A549 (cell line): ENCODE measurements at regions not wholly inside any gene's neighbourhood (a gene's known extent, or its start where the extent isn't known, plus 50 kb on each side); places are given as distances from the start of the nearest gene placed in this dataset.

Experiments
- ATAC-seq, 2 experiments: fragments of 200-7000 bp in 1 of 2; fragments of >200 bp in 1 of 2; cut with Nextera tagmentation in 1 of 2; cut with Tn5 transposase in 1 of 2; 3 replicates each; pipeline versions ENCODE4 v1.8.0 to v1.9.1; 2018 to 2020; ENCODE audit warnings: mild to moderate bottlenecking in 1 of 2, moderate library complexity in 1 of 2
- CTCF ChIA-PET: fragments of 300-600 bp; sonication (Branson Sonifier 250); formaldehyde crosslinking; extraction: SDS; loops from one replicate; lab custom pipeline; 2021; ENCODE audit warnings: antibody characterized with exemption, inconsistent platforms; lab: Yijun Ruan, JAX
- POLR2A ChIA-PET: fragments of 350-600 bp; formaldehyde crosslinking; extraction: SDS; loops from one replicate; lab custom pipeline; 2021; ENCODE audit warnings: antibody characterized with exemption, inconsistent platforms; lab: Yijun Ruan, JAX
- DNase-seq, 2 experiments: peaks; one replicate each; pipeline versions ENCODE4 v3.0.0 to v3.0.0-alpha.2; 2011 to 2016; ENCODE audit warnings: low read depth in 1 of 2, low spot score in 1 of 2
- FAIRE-seq: peaks from 2 replicates; lab custom pipeline; 2011; peaks lifted over from hg19 to GRCh38; lab: Jason Lieb, UNC
- H3K27ac ChIP-seq, 2 experiments: fragments of >200 bp; sonication (Bioruptor Twin); formaldehyde crosslinking; 3 replicates each; pipeline ENCODE4 v1.5.1; 2016 to 2017
- H3K4me1 ChIP-seq: fragments of >200 bp; sonication (Bioruptor Twin); formaldehyde crosslinking; 3 replicates; pipeline ENCODE4 v1.6.1; 2016
- H3K4me2 ChIP-seq: fragments of >200 bp; sonication (Bioruptor Twin); formaldehyde crosslinking; 3 replicates; pipeline ENCODE4 v1.6.1; 2016
- H3K4me3 ChIP-seq: fragments of >200 bp; sonication (Bioruptor Twin); formaldehyde crosslinking; 3 replicates; pipeline ENCODE4 v1.5.1; 2016
- H3K9me3 ChIP-seq: fragments of >200 bp; sonication (Bioruptor Twin); formaldehyde crosslinking; 3 replicates; pipeline ENCODE4 v1.6.1; 2016
- ATOH8 ChIP-seq: fragments of 250-450 bp; sonication (Bioruptor Pico); IDR thresholded peaks from 2 replicates; pipeline ENCODE4 v1.5.0; 2020; ENCODE audit warnings: low read depth, mild to moderate bottlenecking, moderate library complexity
- CBX8 ChIP-seq: fragments of 200-600 bp; sonication (generic); IDR thresholded peaks from 2 replicates; pipeline ENCODE4 v1.6.1; 2016
- CEBPB ChIP-seq, 2 experiments: fragments of >200 bp in 1 of 2; sonication (Bioruptor Twin) in 1 of 2; formaldehyde crosslinking in 1 of 2; IDR thresholded peaks; 2 replicates each; pipeline ENCODE4 v1.6.1; 2012 to 2016
- FOSL2 ChIP-seq, 2 experiments: fragments of 450-650 bp in 1 of 2; fragments of >200 bp in 1 of 2; sonication (Bioruptor Twin) in 1 of 2; formaldehyde crosslinking; IDR thresholded peaks; 2 replicates each; pipeline versions ENCODE4 v1.5.0 to v1.6.1; 2016 to 2020; ENCODE audit warnings: mild to moderate bottlenecking in 1 of 2, moderate library complexity in 1 of 2
- HOXA7 ChIP-seq: fragments of 250-450 bp; sonication (Bioruptor Pico); IDR thresholded peaks from 2 replicates; pipeline ENCODE4 v1.5.0; 2020; ENCODE audit warnings: mild to moderate bottlenecking, moderate library complexity
- MAX ChIP-seq: IDR thresholded peaks from 2 replicates; pipeline ENCODE4 v1.6.1; 2012
- MYC ChIP-seq: IDR thresholded peaks from 2 replicates; pipeline ENCODE4 v1.6.1; 2012; ENCODE audit warnings: mild to moderate bottlenecking, inconsistent platforms, low read length, improper control_type of control experiment, borderline replicate concordance
- NFE2L2 ChIP-seq: fragments of 150-350 bp; conservative IDR thresholded peaks from 2 replicates; pipeline ENCODE4 v1.6.1; 2014; ENCODE audit warnings: low read length
- NR3C1 ChIP-seq: fragments of >200 bp; sonication (Bioruptor Twin); formaldehyde crosslinking; IDR thresholded peaks from 3 replicates; pipeline ENCODE4 v1.6.1; 2017
- PHF8 ChIP-seq: fragments of 200-600 bp; sonication (generic); IDR thresholded peaks from 2 replicates; pipeline ENCODE4 v1.6.1; 2016; ENCODE audit warnings: low read depth, mild to moderate bottlenecking, antibody characterized with exemption, moderate library complexity, borderline replicate concordance
- POLR2A ChIP-seq: IDR thresholded peaks from 2 replicates; pipeline ENCODE4 v1.6.1; 2012; ENCODE audit warnings: mild to moderate bottlenecking, low read length
- SREBF2 ChIP-seq: fragments of 450-650 bp; IDR thresholded peaks from 2 replicates; pipeline ENCODE4 v1.6.1; 2014; ENCODE audit warnings: mild to moderate bottlenecking, moderate library complexity
- TFCP2L1 ChIP-seq: fragments of 250-450 bp; sonication (Bioruptor Pico); IDR thresholded peaks from 2 replicates; pipeline ENCODE4 v1.5.0; 2021; ENCODE audit warnings: mild to moderate bottlenecking
- TP53 ChIP-seq: fragments of 250-450 bp; sonication (Bioruptor Pico); IDR thresholded peaks from 2 replicates; pipeline ENCODE4 v1.5.0; 2021; ENCODE audit warnings: mild to moderate bottlenecking, moderate library complexity
- WGBS: methylation state at CpG from one replicate; pipeline ENCODE4 v1.1.6; 2017; ENCODE audit errors: missing lambda C conversion rate; 5-methylcytosine and 5-hydroxymethylcytosine counted together
- TF ChIP-seq, protein P1 (sequence below): IDR thresholded peaks from 2 replicates; pipeline ENCODE4 v1.6.1; 2012; ENCODE audit warnings: low read depth, borderline replicate concordance
- TF ChIP-seq, protein P2 (sequence below): fragments of >200 bp; sonication (Bioruptor Twin); formaldehyde crosslinking; IDR thresholded peaks from 2 replicates; pipeline ENCODE4 v1.6.1; 2016
- TF ChIP-seq, protein P3 (sequence below): fragments of 450-650 bp; IDR thresholded peaks from 2 replicates; pipeline ENCODE4 v1.6.1; 2014; ENCODE audit warnings: antibody characterized with exemption
- TF ChIP-seq, protein P4 (sequence below): fragments of >200 bp; sonication (Bioruptor Twin); formaldehyde crosslinking; IDR thresholded peaks from 3 replicates; pipeline ENCODE4 v1.5.1; 2016

DNA sequence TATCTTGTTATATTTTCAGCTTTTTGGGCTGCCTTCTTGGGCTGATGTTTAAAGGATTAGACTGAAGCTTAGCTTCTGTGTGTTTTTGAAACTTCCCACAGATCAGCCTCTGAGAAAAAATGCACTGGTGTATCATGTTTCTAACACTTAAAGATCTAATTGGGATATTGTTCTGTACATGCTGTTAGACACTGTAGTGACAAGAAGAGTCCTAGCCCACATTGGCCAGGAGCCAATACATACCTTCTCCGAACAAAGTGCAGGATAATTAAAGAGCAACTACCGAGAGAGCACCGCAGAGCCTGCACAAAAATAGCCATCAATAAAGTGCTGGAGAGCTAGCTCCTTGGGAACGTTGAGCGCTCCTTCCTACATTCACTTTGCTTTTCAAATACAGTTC, 289.4 kb upstream of the SP8 start:
- CTCF ChIA-PET = no interaction called here
- WGBS = 35% methylated on average over 5 of the region's 5 CpGs
- no peak overlapping the region for H3K4me3 ChIP-seq

DNA sequence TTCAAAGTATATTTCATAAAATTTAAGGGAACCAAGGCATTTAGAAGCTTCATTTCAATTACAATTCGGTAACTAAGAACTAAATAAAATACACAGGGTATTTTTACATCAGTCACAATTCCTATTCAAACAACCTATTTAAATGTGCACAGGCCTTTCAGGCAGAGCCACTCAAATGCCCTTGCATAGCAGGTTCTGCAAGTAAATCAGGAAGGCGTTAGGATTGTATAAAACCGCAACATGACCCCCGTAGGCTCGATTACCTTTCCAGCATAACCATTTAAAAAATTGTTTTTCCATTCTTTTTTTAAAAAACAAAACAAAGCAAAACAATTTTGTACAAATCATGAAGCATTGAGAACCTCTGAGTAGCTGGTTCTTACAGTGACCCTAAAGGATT, 289.9 kb upstream of the SP8 start:
- no peak for FAIRE-seq
- ChIA-PET POLR2A (no interaction called here), CTCF (no interaction called here)
- no peak for DNase-seq
- no peak for ATAC-seq
- TF ChIP-seq CEBPB (IDR thresholded peaks at IDR 0.05) = no peak
- H3K27ac ChIP-seq = no peak overlapping the region
- H3K4me1 ChIP-seq = no peaks in the 10 kb centered on the region
- H3K9me3 ChIP-seq = no peaks in the 10 kb centered on the region
- no peak overlapping the region for H3K4me3 ChIP-seq
- 27% methylated on average over 5 of the region's 5 CpGs for WGBS
- H3K4me2 ChIP-seq = no peak overlapping the region

More for the DNA sequence above, 289.4 kb upstream of the SP8 start:
- H3K4me2 ChIP-seq = no peak overlapping the region
- POLR2A ChIA-PET = no interaction called here
- no peaks in the 10 kb centered on the region for H3K4me1 ChIP-seq
- no peak for FAIRE-seq
- H3K27ac ChIP-seq = no peak overlapping the region
- H3K9me3 ChIP-seq = no peaks in the 10 kb centered on the region
- no peak for DNase-seq
- TF ChIP-seq TFCP2L1 (CRISPR knock-in tag) (no peak), HOXA7 (CRISPR knock-in tag) (no peak)
- TF ChIP-seq, all 56 proteins: peak for 0
- ATAC-seq = no peak

DNA sequence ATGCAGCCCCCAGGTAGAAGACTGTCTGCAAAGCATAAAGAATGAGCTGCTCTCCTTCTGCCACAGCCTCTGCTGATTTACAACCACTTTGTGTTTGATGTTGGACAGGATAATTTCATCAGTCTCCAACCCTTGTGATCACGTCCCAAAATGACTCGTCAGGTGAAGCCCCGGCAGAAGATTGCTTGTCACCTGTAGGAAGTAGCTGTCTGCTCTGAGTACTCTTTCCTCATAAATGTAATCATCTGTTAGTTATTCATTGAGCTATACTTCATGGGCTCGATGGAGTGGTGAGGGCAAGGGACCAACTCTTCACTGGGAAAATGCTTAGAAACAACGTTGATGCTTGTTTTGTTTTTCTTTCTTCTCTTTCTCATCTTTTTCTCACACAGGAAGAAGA, 290.9 kb upstream of the SP8 start:
- 17% methylated on average over 5 of the region's 5 CpGs for WGBS
- TF ChIP-seq MYC (no peak), CBX8 (no peak), POLR2A (no peak), HOXA7 (CRISPR knock-in tag) (no peak), MAX (no peak)
- POLR2A ChIA-PET = no interaction called here
- Histone ChIP-seq H3K4me2 (no peak overlapping the region), H3K4me3 (no peak overlapping the region), H3K27ac (no peak overlapping the region), H3K9me3 (no peaks in the 10 kb centered on the region), H3K4me1 (no peaks in the 10 kb centered on the region)
- FAIRE-seq (no peak), DNase-seq (no peak), ATAC-seq (no peak)
- CTCF ChIA-PET = no interaction called here

- ATAC-seq = no peak
- TF ChIP-seq TP53 (CRISPR knock-in tag) = no peak
- no peak for TF ChIP-seq SREBF2
- TF ChIP-seq NR3C1 = no peak
- no peak for TF ChIP-seq FOSL2 (IDR thresholded peaks at IDR 0.05)
- no peak for TF ChIP-seq FOSL2 (CRISPR knock-in tag; IDR thresholded peaks at IDR 0.05)
- TF ChIP-seq NFE2L2 = no peak
- TF ChIP-seq, protein P1, sequence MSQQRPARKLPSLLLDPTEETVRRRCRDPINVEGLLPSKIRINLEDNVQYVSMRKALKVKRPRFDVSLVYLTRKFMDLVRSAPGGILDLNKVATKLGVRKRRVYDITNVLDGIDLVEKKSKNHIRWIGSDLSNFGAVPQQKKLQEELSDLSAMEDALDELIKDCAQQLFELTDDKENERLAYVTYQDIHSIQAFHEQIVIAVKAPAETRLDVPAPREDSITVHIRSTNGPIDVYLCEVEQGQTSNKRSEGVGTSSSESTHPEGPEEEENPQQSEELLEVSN = no peak
- TF ChIP-seq, protein P2, sequence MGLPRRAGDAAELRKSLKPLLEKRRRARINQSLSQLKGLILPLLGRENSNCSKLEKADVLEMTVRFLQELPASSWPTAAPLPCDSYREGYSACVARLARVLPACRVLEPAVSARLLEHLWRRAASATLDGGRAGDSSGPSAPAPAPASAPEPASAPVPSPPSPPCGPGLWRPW = no peak
- TF ChIP-seq TFCP2L1 (CRISPR knock-in tag) = no peak
- TF ChIP-seq, protein P3, sequence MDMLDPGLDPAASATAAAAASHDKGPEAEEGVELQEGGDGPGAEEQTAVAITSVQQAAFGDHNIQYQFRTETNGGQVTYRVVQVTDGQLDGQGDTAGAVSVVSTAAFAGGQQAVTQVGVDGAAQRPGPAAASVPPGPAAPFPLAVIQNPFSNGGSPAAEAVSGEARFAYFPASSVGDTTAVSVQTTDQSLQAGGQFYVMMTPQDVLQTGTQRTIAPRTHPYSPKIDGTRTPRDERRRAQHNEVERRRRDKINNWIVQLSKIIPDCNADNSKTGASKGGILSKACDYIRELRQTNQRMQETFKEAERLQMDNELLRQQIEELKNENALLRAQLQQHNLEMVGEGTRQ = no peak
- no peak for TF ChIP-seq PHF8
- TF ChIP-seq ATOH8 (CRISPR knock-in tag) = no peak
- TF ChIP-seq, protein P4, sequence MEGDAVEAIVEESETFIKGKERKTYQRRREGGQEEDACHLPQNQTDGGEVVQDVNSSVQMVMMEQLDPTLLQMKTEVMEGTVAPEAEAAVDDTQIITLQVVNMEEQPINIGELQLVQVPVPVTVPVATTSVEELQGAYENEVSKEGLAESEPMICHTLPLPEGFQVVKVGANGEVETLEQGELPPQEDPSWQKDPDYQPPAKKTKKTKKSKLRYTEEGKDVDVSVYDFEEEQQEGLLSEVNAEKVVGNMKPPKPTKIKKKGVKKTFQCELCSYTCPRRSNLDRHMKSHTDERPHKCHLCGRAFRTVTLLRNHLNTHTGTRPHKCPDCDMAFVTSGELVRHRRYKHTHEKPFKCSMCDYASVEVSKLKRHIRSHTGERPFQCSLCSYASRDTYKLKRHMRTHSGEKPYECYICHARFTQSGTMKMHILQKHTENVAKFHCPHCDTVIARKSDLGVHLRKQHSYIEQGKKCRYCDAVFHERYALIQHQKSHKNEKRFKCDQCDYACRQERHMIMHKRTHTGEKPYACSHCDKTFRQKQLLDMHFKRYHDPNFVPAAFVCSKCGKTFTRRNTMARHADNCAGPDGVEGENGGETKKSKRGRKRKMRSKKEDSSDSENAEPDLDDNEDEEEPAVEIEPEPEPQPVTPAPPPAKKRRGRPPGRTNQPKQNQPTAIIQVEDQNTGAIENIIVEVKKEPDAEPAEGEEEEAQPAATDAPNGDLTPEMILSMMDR = no peak
- no peak for FAIRE-seq
- Histone ChIP-seq H3K4me3 (no peak overlapping the region), H3K4me2 (no peak overlapping the region), H3K9me3 (no peaks in the 10 kb centered on the region), H3K27ac (no peak overlapping the region), H3K4me1 (no peaks in the 10 kb centered on the region)
- ChIA-PET CTCF (no interaction called here), POLR2A (no interaction called here)
- no peak for DNase-seq
- WGBS = 30% methylated on average over 7 of the region's 7 CpGs
These were observed 297.6 kb upstream of the SP8 start for GRCh38 chr7:21084286-21084685.
